Anterior cingulate cortex (tissue), 58 donors: ENCODE measurements at regions not wholly inside any gene's neighbourhood (a gene's known extent, or its start where the extent isn't known, plus 50 kb on each side); places are given as distances from the start of the nearest gene placed in this dataset.
"Not testable (repeated sequence)": the region's sequence is repeated elsewhere in the genome, so short reads cannot be mapped to it uniquely, and the experiment has no call there.

Experiments used
- DNase-seq, 58 donors: peaks; one replicate each; lab custom pipeline; 2025; lab: John Stamatoyannopoulos, UW

DNA sequence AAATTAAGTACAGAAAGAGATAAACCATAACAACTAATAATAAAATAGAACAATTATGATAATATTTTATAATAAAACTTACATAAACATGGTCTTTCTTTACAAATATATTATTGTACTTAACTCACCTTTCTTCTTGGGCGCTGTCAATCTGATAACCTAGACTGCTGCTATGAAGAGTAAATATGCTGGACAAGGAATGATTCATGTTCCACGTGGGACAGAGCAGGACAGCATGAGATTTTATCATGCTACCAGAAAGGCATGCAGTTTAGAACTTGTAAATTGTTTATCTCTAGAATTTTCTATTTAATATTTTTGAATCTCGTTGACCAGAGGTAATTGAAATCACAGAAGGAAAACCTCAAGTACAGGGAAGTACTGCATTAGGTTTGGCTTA lies 210.7 kb downstream of the ANKRD30B start:
- no peak for DNase-seq

DNA sequence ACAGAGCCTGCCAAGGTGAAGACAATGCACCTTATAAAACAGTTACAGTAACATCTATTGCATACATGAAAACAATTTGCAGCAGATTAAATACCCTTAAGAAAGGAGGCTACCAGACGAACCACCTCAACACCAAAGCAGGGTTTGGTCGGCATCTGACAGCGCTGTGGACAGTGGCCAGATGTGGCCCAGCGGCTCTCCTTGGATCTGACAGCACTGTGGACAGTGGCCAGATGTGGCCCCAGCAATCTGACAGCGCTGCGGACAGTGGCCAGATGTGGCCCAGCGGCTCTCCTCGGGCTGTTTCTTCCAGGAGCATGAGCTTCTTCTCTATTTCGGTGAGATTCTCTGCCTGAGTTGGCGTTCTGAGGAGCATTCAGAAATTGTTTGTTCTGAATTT lies 211.6 kb downstream of the ANKRD30B start:
- no peak for DNase-seq

DNA sequence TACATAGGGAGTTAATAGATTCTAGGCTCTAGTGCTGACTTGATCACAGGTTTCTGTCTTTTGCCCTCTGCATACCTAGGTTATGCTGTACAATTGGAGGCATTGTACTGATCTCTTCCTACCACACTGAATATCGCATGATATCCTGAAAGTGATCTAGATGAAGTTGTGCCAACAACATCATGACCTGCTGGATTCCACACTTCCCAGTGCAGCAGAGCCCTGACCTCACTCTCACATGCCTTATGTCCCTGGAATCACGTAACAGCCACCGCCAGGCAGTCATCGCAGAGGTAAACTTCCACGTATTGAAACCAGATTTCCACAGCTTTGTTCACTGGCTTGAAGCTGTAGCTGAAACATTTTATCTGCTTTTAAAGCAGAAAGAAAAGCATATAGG lies 214.0 kb downstream of the ANKRD30B start:
- DNase-seq: no peak

DNA sequence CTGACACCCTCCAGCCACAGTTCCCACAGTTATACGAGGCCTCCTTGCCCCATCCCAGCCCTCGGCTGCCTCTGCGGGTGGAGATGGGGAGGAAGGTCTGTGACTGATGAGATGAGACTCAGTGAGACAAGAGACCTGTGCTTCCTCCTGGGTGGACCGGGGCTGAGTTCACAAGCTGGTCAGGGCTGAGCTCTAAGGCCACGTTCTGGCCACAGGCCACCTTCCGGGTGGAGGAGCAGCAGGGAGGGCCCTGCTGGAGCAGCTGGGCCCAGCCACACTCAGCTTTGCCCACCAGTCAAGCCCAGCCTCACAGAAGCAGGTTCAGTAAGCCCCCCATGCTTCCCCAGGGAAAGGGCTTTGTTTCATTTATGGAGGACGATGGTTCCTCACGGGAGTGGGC lies 214.7 kb downstream of the ANKRD30B start:
- DNase-seq: no peak

DNA sequence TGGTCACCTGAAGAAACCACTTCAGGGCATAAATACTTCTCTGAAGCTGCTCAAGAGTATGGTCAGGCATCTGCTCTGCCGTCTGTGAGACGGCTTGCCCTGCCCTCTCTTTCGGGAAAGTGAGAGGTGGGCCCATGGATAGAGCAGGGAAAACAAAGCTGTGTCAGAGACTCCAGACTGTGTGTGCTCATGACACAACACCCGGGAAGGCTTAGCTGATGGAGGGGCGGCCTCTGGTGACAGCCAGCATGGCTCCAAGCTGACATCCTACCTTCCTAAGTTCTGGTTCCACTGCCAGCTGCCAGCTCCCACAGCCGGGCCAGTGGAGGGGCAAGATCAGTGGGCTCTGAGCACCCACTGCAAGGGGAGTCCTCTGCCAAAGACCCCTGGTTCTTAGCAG lies 215.3 kb downstream of the ANKRD30B start:
- no peak for DNase-seq

DNA sequence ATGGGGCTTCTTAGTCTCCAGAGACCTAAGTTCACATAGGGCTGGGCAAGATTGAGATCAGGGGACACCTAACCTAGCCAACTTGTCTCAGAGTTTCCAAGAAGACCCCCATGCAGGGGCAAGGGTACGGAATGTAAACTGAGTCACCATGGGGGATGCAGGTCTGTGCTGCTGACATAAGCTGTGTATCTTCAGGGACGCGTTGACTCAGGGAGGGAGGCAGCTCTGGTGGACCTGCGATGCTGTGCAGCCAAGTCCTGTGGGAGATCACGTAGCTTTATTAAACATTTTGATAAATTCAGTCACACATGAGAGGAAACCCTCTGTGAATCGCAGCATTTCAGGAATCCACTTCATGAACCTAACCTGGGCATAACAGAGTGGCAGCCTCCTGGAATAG lies 216.0 kb downstream of the ANKRD30B start:
- no peak for DNase-seq

DNA sequence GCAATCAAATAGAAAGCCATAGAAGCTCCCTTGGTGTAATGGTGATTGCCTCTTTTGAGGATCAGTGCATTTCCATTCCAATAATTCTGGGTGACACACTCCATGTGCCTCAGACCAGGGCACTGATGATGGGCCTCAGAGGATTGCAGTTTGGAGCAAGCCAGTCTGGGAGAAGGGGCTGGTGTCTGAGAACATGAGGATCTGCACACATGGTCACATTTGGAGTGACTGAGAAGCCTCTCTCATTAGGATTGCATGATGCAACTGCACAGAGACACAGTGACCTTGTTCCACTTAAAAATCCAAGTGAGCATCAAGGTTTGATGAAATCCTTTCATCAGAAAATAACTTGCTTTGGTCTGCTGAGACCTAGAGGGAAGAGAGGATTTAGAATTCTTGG lies 216.4 kb downstream of the ANKRD30B start:
- no peak for DNase-seq

DNA sequence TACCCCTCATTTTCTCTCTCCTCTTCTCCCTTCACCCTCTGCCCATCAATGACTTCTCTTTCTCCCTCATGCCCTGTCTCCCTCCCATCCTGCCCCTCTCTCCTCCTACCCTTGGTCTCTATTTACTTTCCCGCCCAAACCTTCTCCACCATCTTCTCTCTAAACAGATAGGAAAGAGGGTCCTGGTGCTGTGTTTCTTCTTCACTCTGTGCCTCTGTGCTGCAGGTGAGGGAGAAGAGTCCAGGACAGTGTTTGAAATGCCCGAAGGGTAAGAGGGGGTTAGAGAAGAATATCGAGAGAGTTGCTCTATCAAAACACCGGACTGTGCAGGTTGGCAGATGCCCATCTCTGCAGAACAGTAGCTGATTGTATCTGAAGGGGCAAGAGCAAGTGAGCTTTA lies 217.0 kb downstream of the ANKRD30B start:
- DNase-seq: not testable (repeated sequence)

DNA sequence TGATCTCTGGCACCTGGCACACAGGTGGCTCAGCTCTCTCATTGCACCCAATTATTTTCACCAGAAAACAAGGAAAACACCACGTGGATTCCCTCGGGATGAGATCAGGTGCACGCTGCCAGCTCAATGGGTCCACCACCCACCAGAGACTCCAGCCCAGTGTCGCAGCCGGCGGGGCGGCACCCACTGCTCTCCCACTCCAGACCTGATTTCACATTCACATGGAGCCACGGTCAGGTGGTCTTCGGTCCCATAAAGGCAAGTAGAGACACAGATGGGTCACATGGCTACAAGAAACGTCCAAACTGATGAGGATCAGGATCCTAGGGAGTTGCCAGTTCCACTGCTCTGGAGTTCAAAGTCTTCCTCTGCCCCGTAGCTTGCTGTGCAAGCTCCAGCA lies 217.6 kb downstream of the ANKRD30B start:
- DNase-seq: no peak

DNA sequence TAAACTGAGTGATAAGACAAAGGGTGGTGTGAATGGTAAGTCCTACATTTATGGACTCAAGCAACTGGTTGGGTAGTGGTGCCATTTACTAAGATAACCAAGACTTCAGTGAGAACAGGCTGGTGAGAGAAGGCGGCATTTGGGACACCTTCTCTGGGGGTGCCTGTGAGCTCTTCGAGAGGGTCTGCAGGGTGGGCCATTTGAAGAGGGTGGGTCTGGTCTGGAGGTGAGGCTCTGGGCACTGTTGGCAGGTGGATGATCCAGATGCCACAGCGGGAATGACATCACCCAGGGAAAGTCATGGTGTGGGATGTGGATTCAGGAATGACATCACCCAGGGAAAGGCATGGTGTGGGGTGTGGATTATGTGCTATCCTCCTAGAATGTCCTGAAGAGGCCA lies 219.3 kb downstream of the ANKRD30B start:
- DNase-seq: not testable (repeated sequence)

DNA sequence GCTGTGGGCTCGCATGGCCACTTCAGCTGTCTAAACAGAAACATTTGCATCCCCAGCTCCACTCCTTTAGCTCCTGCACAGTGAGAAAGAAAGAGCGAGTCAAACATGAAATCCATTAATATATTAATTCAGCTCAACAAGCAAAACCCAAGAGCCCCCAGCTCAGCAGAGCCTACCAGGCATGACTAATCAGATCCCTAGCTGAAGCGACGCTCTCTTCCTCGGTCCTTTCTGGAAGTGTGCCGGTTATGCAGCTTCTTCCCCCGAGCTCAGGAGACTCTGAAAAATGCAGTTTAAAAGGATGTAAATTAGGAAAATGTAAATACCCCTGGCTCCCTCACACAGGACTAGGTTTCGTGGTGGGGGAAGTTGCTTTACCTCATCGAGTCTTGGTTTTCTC lies 221.5 kb downstream of the ANKRD30B start:
- peak in 1 of 58 donors; percentile 19 for DNase-seq

DNA sequence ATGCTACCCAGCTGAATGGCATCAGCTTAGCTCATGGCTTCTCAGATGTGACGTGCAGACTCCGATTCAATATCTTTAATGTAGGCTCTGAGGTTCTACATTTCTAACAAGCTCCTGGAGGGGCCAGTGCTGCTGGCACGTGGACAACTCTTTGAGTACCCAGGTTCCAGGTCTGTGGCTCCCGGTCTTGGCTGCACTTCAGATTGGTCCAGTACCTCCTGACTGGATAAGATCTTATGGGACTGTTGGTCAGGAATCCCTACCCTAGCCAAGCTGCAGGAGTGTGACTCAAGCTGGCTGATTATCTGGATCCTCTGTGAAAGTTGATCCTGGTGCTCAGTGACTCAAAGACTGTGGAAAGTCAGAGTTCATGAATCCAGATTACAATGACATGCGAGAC lies 222.1 kb downstream of the ANKRD30B start:
- no peak for DNase-seq

DNA sequence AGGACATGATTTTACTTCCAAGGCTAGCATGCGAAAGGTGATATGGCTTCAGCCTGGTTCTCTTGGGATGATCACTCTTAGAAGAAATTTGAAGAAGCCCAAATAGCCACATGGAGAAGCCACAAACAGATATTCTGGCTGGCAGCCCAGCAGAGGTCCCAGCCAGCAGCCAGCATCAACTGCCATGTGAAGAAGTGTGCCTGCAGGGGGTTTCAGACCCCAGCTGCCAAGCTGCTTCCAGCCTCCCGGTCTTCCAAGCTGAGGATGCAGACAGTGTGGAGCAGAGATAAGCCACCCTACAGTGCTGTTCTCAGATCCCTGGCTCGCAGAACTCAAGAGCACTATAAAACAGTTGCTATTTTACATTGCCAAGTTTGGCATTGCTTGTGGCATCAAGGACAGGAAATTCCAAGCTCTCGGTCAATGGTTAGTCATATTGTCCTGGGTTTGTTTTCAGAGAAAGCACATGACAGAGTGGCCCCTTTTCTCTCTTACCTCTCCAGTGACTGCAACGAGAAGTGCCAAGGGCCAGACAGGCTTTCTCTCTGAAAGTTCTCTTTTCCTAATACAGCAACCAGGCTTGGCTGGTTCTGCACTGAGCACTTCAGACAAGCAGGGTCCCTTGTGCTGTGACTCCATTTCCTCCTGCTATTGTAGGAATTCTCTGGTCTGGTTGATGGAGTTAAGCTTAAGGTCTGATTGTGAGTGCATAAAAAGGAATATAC lies 223.7 kb downstream of the ANKRD30B start:
- DNase-seq: no peak

DNA sequence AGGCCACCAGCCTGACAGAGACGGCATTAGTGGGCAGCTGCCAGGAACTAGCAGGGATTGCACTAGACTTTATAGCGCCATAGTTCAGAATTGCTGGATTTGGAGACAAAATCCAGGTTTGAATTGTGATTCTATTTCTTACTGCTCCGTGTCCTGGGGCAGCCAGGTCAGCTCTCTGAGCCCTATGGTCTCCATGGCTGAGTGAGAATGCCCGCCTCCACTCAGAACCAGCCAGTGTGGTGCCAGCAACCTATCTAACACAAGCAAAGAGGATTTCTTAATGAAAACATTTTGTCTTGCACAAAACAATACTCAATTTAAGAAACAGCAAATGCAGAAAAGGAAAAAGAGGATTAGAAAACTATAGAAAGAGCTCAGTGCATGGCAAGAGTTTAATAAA lies 225.4 kb downstream of the ANKRD30B start:
- DNase-seq: not testable (repeated sequence)

DNA sequence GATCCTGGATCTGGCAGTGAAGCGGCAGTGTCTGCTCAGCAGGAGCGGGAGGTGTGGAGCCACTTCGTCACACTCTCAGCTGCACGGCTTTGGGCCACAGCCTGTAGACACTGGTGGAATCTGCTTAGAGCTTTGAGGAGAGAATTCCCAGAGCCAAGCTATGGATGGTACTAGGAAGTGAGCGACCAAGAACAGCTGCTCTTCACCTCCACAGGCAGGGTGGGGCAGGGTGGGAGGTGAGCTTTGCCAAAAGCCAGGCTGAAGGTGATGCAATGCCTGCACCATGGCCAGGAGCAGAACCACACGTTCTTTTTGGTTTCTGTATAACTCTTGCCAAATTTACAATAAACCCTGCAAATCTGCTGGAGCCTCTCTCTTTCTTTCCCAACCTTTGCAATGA lies 226.1 kb downstream of the ANKRD30B start:
- no peak for DNase-seq

DNA sequence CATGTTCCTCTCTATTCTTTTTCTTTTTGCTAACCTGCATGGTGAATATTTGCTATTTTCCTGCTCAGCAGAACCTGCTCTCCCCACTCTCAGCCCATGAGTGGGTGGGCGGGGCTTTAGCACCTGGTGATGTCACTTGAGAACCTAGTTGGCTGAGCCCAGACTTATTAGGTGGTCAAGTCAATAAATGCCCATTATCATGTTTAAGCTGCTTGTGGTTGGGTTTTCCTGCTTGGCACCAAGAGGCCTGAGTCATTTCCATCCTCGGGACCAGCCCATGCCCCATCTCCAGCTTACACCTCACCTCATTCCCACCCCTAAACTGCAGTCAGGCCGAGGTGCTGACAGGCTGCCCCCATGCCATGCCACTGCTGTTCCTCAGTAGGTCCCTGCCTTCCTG lies 226.6 kb downstream of the ANKRD30B start:
- DNase-seq: no peak

DNA sequence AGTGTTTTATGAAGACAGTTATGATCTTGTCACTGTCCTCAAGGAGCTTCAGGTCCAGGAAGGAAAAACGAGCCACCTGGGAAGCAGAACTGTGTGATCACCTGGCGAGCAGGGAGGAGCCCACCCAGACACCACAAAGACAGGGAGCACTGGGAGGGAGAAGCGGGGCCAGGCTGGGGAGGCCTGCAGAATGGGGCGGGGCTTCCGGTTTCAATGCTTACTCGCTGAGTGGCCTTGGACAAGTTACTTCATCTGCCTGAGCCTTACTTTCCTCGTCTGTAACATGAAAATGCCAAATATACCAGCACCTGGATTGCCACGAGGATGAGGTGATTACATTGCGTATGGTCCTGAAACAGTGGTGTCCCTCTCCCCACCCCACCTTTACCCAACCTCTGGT lies 227.5 kb downstream of the ANKRD30B start:
- DNase-seq: no peak

DNA sequence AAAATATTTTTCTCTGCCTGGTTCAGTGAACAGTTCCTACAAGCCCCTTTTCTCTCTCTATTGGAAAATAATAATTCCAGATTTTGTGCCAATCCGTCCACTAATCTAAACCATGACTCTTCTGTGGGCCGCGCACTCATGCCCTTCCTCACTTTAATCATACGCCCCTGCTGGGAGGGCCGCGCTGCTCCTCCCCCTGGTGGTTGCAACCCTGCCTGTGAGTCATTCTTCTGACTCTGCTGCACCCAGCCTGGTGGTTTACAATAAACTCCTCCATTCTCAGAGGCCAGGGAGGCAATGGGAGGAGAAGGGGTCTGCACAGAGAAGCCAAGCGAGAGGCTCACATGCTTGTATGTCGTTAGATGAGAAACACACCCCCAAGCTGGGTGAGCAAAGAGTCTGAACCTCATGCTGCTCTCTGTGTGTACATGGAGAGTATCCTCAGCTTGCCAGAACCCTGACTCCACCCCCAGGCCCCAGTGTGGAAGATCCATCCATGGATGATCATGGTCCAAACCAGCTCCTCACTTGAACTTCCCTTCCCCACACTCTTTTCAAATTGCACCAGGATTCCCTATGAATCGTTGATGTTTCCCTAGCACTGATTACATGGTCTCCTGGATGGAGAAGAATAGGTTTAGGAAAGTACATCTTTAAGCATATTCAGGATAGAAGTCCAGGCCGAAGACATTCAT lies 228.9 kb downstream of the ANKRD30B start:
- no peak for DNase-seq

DNA sequence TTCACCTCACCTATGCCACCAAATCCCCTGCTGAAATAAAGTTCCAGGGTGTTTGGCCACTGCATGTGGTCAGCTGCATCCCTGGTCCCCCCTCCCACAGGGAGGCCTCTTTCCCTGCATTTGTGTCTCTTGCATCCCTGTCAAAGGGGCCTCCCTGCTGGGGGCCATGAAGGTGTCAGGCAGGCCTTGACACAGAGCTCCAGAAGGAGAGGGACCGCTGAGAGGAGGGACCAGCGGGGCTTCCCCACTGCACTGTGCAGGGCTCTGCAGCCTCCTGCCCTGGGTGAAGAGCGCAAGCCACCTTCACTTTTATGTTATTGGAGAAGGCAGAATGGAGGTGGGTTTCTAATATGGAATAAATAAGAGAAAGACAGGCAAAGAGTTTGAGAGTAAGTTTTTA lies 230.2 kb downstream of the ANKRD30B start:
- no peak for DNase-seq

DNA sequence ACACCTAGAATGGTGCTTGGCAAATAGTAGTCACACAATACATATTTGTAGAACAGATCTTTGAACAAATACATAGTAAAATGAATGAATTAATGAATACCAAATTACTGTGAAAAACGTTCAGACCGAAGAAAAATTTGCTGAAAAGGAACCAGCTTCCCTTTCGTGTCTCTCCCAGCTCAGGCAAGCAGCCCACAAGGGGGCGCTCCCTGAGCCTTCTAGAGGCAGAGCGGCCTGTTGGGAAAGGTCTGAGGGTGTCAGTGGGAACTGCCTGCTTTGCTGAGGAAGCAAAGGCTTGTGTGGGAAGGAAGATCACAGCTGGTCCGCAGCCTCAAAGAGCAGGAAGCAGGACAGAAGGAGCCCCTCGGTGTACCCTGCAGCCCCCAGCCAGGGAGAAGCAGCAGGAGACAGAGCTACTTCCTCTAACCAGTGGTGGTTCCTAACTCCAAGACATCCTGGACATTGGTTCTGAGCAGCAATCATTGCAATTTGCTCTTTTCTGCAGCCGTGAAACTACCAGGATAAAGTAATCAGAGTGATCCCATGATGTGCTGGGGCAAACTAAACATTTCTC lies 231.1 kb downstream of the ANKRD30B start:
- DNase-seq: peak in 19 of 58 donors; percentile 6 to 39 (median 15)

DNA sequence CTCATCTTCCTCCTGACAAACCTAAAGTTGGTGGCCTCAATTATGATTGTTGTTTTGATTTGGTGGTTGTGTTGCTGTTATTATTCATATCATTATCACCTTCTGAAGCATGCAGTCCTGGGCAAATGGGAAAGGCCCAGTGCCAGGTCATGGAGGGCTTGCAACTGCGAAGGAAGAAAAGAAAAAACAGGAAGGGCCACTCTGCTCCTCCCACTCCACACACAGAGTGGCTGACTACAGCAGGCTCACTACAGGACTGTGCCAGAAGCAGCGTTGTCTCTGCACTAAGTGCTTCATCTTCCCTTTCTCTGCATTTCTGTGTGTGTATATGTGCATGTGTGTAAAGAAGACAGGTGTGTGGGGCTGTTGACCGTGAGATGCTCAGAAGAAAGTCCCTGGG lies 231.9 kb downstream of the ANKRD30B start:
- no peak for DNase-seq

DNA sequence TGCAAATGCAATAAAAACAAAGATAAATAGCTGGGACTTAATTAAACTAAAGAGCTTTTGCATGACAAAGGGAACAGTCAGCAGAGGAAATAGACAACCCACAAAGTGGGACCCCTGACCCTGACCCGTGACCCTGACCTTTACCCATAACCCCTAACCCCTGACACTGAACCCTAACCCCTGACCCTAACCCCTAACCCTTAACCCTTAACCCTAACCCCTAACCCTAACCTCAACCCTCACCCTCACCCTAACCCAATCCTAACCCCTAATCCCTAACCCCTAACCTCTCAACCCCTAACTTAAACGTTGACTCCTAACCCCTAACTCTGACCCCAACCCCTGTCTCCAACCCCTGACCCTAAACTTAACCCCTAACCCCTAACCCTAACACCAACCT lies 236.6 kb downstream of the ANKRD30B start:
- DNase-seq: not testable (repeated sequence)
